GM18511 (cell line): ENCODE measurements at regions not wholly inside any gene's neighbourhood (a gene's known extent, or its start where the extent isn't known, plus 50 kb on each side); places are given as distances from the start of the nearest gene placed in this dataset.
A peak's percentile ranks its signal among the peaks of the same experiment; 100 is the strongest.
"Not testable (repeated sequence)": the region's sequence is repeated elsewhere in the genome, so short reads cannot be mapped to it uniquely, and the experiment has no call there.

Experiments used
- ATAC-seq: cut with Tn5 transposase; IDR thresholded peaks from one replicate; pipeline ENCODE4 v1.9.1; 2021; ENCODE audit warnings: mild to moderate bottlenecking, moderate library complexity; ENCODE audit not compliant: unreplicated experiment

DNA sequence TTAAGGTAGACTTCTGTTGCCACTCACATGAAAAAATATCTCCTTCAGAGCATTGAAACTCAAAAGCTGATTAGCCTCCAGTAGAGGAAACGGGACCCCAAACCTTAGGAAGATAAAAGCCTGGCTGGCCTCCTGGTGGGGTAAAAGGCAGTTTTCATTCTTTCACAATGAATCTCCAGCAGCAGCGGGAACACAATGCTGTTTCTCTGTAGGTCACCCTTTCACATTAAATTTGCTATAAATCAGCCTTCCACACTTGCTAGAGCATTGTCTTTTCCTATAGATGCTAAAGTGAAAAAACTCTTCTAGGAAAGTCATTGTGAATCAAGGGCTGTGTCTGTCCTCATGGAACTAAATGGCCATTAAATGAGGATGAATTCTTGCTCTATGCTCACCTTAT lies 207.3 kb upstream of the MAGEB2 start:
- ATAC-seq: no peak

DNA sequence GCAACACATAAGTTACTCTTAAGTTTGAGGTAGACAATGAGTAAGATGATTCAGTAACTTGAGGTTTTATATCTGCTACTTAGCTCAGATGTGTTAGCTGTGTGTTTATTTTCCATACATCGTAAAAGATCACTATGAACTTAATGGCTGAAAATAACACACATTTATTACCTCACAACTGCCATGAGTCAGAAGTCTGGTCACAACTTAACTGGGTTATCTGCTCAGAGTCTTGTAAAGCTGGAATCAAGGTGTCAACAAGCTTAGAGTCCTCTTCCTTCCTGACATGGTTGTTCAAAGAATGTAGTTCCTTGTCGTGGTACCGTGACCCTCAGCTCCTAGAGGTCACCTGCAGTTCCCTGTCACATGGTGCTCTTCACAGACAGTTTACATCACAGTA lies 204.9 kb upstream of the MAGEB2 start:
- ATAC-seq: no peak

DNA sequence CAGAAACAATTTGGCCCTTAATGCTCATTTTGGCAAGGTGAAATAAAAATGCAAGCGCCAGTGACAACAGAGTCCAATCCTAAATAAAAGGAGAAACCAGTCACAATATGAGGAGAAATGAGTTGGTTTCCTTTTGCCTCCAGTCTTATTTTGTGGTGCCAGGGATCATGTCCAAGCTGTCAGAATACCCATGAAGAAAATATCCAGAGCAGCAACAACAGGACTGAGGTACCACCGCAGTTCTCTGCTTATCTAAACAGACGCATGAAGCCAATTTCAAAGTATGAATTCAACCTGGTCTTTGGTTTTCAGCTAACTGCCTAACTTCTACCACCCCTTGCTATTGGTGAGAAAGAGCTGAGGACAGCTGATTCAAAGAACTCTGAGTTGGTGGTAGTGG lies 199.9 kb upstream of the MAGEB2 start:
- no peak for ATAC-seq

DNA sequence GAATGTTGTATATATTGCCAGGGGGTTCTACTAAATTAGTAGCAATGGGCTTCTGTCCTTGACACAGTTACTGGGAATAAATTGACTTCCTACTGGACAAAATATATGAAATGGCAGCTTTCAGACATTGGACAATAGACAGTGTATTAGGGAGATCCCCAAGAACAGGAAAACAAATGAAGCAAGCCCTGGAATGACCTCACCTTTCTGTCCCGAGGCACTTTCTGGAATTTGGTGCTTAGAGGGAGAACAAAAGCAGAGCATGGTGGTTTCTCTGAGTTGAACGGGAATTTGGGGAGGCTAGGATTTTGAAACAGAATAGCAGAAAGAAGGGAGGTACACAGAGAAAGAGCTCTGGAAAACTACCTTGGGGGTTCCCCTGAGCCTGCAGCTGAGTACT lies 187.7 kb upstream of the MAGEB2 start:
- no peak for ATAC-seq

DNA sequence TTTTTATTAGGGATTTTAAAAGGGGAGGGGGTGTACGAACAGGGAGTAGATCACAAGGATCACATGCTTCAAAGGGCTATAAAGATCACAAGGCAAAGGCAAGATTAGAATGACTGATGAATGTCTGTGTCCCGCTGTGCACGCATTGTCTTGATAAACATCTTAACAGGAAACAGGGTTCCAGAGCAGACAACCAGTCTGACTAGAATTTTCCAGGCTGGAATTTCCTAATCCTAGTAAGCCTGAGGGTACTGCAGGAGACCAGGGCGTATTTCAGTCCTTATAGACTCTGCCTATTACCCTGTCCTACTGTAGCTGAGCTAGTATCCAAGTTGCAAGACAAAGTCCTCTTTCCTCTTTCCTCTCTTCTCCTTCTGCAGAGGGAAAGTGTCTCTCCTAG lies 179.0 kb upstream of the MAGEB2 start:
- ATAC-seq: not testable (repeated sequence)

DNA sequence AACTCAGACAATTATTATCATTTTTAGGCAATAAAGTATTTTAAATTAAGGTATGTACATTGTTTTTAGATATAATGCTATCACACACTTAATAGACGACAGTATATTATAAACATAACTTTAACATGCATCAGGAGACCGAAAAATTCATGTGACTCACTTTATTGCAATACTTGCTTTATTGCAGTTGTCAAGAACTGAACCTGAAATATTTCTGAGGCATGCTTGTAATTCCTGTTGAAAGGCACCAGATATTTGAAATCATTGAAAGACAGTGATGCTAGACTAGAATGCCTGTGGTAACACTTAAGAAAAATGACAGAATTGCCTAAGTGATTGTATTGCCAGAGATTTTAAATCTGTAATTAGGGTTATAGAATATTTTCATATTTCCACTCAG lies 175.6 kb upstream of the MAGEB2 start:
- no peak for ATAC-seq

DNA sequence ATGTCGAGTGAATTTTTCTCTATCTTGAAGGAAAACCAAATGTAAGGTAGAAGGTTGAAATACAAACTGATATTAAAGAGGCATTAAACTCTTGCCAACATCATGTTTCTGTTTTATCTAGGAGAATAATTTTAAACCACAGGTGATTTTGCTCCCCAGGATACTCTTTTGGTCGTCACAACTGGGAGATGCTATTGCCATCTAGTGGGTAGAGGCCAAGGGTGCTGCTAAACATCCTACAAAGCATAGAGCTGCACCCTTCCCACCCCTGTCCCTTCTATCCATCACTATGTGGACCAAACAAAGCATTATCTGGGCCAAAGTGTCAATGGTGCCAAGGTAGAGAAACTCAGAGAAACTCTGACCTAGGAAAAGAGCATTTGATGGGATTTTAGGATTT lies 154.6 kb upstream of the MAGEB2 start:
- ATAC-seq: no peak

DNA sequence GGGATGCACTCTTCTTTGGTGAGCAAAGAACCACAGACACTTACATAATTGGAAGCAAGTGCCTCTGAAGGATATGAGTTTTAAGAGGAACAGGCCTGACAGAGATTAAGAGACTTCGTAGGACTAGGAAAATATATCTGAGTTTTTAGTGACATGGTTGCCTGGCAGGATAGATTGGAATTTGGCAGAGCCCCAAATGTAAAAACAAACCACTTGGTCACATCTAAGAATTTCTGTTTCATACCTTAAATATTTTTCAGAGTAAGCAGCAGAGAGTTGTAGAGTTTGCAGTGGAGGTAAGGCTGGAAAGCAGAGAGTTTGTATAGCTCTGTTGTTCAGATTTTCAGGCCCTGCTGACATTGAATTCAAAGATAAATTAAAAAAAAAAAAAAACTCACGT lies 150.1 kb upstream of the MAGEB2 start:
- no peak for ATAC-seq

DNA sequence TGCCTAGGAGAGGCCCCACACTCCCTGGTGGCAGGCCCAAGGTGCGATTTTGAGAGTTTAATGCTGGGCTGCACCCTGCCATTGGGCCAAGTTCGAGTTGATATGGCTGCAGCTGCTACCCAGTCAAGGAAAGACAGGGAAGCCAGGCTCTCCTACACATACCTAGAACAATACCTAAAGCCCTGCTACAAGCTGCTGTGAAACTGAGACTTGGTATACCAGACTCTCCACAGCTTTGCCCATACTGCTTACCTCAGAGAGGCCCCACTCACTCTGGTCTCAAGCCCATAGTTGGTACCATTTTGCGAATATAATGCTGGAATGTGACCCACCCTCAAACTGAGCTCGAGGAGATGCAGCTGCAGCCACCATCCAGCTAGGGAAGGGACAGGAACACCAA lies 147.7 kb upstream of the MAGEB2 start:
- no peak for ATAC-seq

DNA sequence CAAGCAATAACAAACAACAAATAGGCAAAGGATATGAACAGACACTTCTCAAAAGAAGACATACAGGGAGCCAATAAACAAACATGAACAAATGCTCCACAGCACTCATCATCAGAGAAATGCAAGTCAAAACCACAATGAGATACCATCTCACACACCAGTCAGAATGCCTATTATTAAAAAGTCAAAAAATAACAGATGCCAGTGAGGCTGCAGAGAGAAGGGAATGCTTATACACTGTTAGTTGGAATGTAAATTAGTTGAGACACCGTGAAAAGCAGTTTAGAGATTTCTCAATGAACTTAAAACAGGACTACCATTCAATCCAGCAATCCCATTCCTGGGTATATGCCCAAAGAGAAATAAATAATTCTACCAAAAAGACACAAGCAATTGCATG lies 129.8 kb upstream of the MAGEB2 start:
- no peak for ATAC-seq

DNA sequence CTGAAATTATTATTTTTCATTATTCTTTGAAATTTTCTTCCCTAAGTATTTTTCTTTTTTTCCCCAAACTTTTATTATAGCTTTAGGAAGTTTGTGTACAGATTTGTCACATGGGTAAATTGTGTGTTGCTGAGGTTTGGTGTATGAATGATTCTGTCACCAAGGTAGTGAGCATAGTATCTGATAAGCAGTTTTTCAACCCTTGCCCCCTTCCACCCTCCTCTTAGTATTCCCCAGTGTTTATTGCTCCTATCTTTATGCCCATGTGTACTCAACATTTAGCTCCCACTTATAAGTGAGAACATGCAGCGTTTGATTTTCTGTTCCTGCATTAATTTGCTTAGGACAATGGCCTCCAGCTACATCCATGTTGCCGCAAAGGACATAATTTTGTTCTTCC lies 103.9 kb upstream of the MAGEB2 start:
- no peak for ATAC-seq

DNA sequence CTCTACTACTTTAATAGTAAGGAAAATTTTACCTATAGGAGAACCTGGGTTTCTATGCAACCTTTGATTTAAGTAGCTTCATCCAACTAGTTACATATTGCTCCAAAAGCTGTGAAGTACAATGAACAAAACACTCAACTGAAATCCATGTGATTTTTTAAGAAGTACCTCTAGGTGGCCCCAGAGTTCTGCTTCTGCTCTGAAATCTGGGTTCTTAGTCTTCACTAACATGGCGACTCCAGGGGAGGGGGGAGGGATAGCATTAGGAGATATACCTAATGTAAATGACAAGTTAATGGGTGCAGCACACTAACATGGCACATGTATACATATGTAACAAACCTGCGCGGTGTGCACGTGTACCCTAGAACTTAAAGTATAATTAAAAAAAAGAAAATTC lies 73.4 kb upstream of the MAGEB2 start:
- no peak for ATAC-seq

DNA sequence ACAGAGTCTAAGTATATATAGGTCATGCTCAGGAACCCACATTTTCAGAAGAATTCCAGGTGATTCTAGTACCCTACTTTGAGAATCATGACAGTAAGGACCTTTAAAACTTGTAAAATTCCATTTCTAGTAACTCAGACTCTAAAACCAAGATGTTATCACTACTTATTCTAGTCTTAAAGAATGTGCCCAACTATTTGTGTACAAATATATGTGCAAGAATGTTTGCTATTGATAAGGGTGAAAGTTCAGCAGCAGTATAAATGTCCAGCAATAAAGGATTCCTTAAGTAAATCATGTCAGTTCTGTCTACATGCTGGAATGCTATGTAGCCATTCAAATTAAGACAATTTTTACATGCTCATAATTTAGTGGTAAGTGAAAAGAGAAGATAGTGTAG lies 71.1 kb upstream of the MAGEB2 start:
- no peak for ATAC-seq

DNA sequence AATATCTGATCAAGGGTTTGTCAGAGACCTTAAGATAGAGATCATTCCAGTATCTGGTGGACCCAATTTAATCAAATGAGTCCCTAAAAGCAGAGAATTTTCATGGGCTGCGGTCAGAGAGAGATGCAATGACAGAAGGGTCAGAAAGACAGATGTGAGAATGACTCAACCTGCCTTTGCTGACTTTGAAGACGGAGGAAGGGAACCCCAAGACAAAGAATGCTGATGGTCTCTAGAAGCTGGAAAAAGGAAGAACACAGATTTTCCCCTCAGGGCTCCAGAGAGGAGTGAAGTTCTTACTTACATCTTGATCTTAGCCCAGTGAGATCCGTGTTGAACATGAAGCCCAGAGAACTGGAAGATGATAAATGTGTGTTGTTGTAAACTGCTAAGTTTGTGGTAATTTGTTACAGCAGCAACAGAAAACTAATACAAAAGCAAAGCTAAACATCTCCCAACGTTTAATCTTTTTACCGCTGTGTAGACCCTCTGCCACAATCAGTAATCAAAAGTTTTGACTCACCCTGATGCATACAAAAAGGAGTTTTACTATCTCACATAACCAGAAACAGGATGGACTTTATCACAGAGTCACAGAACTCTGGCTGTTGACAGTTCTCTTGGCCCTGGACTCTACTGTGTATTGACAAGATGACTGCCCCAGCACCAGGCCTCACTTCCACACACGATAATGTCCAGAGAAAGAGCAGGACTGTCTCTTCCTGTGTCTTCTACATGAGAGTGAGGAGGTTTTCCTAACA lies 70.2 kb upstream of the MAGEB2 start:
- no peak for ATAC-seq

DNA sequence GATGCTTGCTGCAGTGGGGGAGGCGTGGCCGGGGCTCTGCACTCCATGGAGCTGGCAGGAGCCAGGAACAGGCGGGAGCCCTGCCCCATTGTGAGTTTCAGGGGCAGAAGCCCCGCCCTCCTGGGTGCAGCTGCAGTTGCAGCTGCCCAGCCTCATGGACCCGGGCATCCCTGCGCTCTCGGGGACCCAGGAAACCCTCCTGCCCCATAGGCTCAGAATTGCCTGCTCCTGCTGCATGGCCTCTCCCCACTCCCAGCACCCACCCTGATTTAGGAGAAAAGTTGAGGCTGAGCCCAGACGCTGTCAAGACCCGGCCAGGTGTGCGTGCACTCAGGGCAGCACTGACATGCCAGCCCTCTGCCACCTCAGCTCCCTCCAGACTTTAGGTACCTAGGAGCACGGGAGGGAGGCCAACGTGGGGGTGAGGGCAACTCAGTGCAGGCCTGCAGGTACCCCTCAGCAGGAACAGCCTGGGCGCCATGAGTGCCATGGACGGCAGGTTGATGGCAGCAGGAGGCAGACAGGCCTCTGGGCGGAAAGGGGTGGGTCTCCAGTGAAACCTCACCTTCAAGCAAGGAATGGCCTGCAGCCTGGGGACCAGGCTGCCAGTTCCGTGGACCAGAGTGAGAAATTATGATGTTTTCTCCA lies 67.2 kb upstream of the MAGEB2 start:
- ATAC-seq: no peak

DNA sequence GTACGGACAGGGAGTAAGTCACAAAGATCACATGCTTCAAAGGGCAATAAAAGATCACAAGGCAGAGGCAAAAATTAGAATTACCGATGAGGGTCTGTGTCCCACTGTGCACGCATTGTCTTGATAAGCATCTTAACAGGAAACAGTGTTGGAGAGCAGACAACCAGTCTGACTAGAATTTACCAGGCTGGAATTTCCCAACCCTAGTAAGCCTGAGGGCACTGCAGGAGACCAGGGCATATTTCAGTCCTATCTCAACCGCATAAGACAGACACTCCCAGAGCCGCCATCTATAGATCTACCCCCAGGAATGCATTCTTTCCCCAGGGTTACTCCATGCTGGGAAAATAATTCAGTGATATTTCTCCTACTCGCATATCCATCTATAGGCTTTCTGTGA lies 66.2 kb upstream of the MAGEB2 start:
- ATAC-seq: not testable (repeated sequence)

DNA sequence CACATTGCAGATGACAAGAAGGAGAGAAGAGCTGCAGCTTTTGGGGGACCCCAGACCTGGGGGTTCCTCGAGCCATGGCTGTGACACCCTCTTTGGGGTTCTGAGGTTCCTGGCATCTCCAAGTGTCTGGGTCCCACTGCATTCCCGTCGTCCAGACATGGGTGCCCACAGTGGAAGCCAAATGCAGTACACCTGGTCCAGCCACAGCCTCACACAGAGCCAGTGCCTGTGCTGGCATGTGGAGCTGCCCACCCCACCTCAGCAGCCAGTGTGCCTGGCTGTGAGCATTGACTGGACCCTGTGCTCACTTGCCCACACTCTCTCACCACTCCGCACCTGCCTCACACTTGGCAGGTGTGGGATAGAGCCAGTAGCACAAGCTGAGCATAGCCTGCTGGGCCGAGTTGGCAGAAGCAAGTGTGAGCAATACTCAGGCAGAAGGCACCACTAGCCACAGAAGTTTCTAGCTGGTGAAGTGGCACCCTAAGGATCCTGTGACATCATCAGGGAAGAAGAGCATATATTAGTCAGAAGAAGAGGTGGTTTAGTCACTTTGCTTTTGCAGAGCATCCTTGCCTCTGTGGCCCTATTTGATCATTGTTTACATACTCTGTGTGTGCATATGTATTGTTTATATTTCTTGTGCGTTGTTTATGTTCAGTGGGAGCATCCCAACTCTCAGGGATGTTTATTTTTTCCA lies 65.0 kb upstream of the MAGEB2 start:
- ATAC-seq: no peak

DNA sequence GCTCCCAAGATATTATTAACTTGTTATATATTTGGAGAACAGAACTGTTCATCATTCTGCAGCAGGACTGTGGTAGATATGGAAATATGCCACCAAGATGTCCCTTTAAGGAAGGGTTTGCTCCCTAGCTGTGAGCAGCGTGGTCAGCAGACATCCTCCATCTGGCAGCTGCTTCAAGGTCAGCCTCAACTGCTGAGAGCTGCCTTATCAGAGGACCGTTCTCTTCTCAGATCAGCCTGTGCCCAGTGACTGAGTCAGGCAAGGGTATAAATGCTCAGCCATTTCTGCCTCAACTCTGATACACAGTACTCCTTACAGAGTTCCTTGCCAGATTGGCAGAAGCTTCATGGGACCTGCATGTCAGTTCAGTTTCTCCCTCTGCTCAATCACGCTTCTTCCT lies 63.4 kb upstream of the MAGEB2 start:
- no peak for ATAC-seq

DNA sequence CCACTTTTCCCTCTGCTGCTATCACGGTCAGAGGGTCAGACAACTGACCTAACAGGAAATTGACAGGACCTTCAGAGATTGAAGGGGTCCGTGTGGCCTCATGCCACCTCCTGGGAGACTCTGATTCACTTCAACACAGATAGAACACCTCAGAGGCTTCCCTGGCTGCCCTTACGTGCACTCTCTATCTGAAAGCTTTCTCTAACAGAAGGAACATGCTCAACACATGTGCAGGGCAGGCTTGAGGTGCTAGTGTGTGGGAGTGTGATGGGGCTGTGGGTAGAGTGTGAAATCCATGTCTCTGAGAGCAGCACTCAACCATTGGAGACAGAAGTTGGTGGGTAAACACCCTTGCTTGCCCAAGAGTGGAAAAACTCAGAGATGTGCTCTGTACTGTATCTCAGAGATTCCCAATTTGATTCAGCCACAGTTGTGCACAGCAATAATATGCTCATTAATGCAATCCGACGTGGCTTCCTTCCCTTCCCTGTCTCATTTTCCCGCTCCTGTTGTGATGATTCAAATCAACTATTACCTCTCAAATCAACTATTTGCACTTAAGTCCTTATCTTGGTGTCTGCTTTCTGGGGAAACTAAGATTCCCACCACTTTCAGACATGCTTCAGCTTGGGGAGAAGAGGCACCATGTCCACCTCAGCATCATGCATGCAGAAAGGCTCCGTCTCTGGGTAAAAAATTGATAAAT lies 62.0 kb upstream of the MAGEB2 start:
- peak; percentile 52 for ATAC-seq

DNA sequence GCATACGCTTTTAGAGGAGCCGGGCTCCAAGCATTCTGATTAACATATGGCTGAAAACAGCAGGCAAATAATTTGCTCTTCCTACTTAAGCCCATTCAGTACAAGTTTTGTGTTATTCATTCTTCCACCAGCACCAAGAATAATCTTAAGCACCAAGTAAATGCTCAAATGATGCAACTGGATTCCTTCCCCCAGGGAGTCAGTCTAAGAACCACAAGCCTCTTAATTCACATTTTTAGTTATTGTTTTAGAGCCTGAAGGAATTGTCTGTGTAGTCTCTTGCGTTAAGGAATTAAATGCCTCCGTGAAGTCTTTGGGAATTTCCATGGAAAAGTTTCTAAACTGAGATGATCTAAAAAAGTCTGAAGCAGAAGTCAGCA lies 61.5 kb upstream of the MAGEB2 start:
- ATAC-seq: no peak

DNA sequence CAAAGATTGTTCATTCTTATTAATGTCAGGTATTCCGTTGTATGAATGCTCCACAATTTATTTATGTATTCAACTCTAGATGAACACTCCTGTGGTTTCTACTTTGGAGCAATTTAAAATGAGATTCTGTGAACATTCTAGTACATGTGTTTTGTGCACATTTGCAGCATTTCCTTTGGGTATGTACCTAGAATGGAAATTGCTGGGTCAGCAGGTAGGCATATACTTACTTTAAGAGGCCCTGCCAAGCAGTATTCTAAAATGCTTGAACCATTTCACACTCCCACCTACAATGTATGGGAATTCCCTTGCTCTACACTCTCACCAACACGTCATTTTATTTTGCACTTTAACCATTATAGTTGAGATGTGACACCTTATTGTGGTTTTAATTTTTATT lies 59.4 kb upstream of the MAGEB2 start:
- ATAC-seq: no peak
